Brain microvascular endothelial cell (primary cell): ENCODE measurements at regions not wholly inside any gene's neighbourhood (a gene's known extent, or its start where the extent isn't known, plus 50 kb on each side); places are given as distances from the start of the nearest gene placed in this dataset.

ENCODE experiments used
- DNase-seq: peaks from one replicate; pipeline ENCODE4 v3.0.0-alpha.2; 2020
- H3K27ac ChIP-seq: fragments of 250-450 bp; sonication (Bioruptor Pico); 2 replicates; pipeline ENCODE4 v1.5.1; 2020; ENCODE audit warnings: mild to moderate bottlenecking, moderate library complexity
- H3K27me3 ChIP-seq: fragments of 250-450 bp; sonication (Bioruptor Pico); replicated peaks from 2 replicates; pipeline ENCODE4 v1.5.1; 2020; ENCODE audit warnings: mild to moderate bottlenecking
- H3K36me3 ChIP-seq: fragments of 250-450 bp; sonication (Bioruptor Pico); replicated peaks from 2 replicates; pipeline ENCODE4 v1.5.1; 2020; ENCODE audit warnings: mild to moderate bottlenecking
- H3K4me3 ChIP-seq: 2 replicates; pipeline ENCODE4 v1.5.1; 2011; ENCODE audit warnings: low read depth, mild to moderate bottlenecking, control low read depth, low read length, moderate library complexity
- CTCF ChIP-seq: IDR thresholded peaks from 2 replicates; pipeline ENCODE4 v1.5.1; 2011; ENCODE audit warnings: low read depth, mild to moderate bottlenecking, moderate library complexity, low read length, control low read depth, inconsistent platforms; ENCODE audit errors: missing control alignments
- in situ Hi-C: cut with HindIII; loops from 2 replicates; pipeline ENCODE4 v1.10.0; 2017; ENCODE audit warnings: low sequenced_read_pairs, low pct_ligation_motif_present

DNA sequence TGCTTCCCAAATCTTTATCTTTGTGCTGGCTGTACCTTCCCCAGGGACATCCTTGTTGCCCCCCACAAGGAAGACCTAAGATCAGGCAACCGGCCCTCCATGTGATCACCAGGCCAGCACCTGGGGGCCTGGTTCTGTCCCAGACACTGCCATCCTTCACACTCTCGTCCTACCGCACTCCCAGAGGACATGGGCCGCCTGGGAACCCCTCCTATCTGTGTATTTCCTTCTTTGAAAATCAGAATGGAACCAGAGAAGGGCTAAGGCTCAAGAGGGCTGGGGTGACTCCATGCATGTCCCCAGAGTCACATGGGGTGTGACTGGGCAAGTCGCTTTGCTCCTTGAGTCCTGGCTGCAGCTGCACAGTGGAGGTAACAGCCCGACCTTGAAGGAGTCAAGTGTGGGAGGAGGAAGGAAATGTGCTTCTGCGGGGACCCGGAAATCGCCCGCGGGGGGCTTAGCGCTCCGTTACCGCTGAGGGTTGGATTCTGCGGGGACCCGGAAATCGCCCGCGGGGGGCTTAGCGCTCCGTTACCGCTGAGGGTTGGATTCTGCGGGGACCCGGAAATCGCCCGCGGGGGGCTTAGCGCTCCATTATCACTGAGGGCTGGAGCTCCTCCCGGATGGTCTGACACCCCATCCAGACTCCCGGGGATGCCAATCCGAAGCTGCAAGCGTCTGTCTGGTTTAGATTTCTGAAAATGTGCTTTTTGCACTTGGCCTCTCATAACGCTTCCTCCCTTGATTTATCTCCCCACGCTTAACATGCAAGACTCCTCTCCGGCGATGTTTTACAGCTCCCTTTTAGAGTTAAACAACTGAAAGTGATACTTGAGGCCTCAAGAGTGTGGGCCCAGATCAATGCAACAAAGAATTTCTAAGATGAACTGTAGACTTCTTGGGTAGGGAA is 278.9 kb downstream of the NPHP4 start:
- no peak for DNase-seq
- Histone ChIP-seq H3K27me3 (no peaks in the 10 kb centered on the region), H3K4me3 (no peak overlapping the region), H3K27ac (no peak overlapping the region), H3K36me3 (no peaks in the 10 kb centered on the region)
- in situ Hi-C loops, result no loop called here
- TF ChIP-seq CTCF, result no peak

DNA sequence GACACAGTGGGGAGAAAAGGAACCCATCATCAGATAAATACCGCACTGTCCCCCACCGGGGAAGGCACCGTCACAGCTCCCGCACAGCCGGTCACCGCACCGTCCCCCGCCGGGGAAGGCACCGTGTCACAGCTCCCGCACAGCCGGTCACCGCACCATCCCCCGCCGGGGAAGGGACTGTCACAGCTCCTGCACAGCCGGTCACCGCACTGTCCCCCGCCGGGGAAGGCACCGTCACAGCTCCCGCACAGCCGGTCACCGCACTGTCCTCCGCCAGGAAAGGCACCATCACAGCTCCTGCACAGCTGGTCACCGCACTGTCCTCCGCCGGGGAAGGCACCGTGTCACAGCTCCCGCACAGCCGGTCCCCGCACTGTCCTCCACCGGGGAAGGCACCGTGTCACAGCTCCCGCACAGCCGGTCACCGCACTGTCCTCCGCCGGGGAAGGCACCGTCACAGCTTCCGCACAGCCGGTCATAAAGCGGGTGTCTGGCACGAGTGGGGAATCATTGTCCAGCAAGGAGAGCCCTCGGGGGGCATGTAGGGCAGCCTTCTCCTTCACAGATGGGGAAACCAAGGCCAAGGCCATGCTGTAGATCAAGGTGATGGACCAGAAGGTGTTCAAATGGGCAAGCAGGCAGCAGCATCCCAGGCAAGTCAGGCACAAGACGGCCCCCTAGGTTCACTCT is 280.1 kb downstream of the NPHP4 start:
- Histone ChIP-seq H3K27ac (no peak overlapping the region), H3K36me3 (no peaks in the 10 kb centered on the region), H3K4me3 (no peak overlapping the region), H3K27me3 (no peaks in the 10 kb centered on the region)
- no peak for DNase-seq
- in situ Hi-C loops, result no loop called here
- no peak for TF ChIP-seq CTCF

DNA sequence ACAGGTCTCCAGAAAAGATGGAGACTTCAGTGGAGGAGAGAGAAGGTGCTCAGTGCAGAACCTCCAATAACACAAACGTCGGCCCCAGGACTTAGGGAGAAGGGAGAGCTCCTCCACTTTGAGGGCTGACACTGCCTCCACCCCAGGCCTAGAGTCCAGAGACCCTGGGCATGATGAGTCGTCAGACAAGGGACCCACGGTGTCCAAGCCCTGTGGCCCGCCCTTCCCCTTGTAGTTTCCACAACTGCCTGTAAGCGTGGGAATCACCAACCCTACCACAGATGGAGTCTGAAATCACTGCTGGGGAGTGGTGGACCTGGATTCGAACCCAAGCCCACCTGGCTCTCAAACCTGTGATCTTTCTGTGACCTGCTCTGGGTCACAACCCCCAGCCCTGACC is 281.1 kb downstream of the NPHP4 start:
- in situ Hi-C loops, result no loop called here

GRCh38 chr1:5709976-5710375 is 282.2 kb downstream of the NPHP4 start:
- no peak overlapping the region for H3K27ac ChIP-seq
- in situ Hi-C loops, result no loop called here
- TF ChIP-seq CTCF, result no peak

More for the DNA sequence above, 281.1 kb downstream of the NPHP4 start:
- Histone ChIP-seq H3K36me3 (no peaks in the 10 kb centered on the region), H3K27ac (no peak overlapping the region), H3K4me3 (no peak overlapping the region), H3K27me3 (no peaks in the 10 kb centered on the region)
- DNase-seq, result no peak
- no peak for TF ChIP-seq CTCF

GRCh38 chr1:5709461-5709975 is 282.7 kb downstream of the NPHP4 start:
- no peak for TF ChIP-seq CTCF
- Histone ChIP-seq H3K4me3 (no peak overlapping the region), H3K27ac (no peak overlapping the region), H3K27me3 (no peaks in the 10 kb centered on the region), H3K36me3 (no peaks in the 10 kb centered on the region)
- in situ Hi-C loops, result no loop called here
- no peak for DNase-seq

More at GRCh38 chr1:5709976-5710375, 282.2 kb downstream of the NPHP4 start:
- DNase-seq, result no peak
- no peaks in the 10 kb centered on the region for H3K27me3 ChIP-seq
- H3K36me3 ChIP-seq, result no peaks in the 10 kb centered on the region
- no peak overlapping the region for H3K4me3 ChIP-seq
